SK-MEL-5 (cell line): ENCODE measurements at regions not wholly inside any gene's neighbourhood (a gene's known extent, or its start where the extent isn't known, plus 50 kb on each side); places are given as distances from the start of the nearest gene placed in this dataset.

Experiments used
- DNase-seq: peaks from one replicate; pipeline ENCODE4 v3.0.0-alpha.2; 2016; ENCODE audit warnings: low read depth, low spot score
- in situ Hi-C: cut with HindIII; loops from 2 replicates; pipeline ENCODE4 v1.10.0; 2016; ENCODE audit warnings: low sequenced_read_pairs, high pct_unique_total_duplicates, low pct_unique_long_range_greater_than_20kb

DNA sequence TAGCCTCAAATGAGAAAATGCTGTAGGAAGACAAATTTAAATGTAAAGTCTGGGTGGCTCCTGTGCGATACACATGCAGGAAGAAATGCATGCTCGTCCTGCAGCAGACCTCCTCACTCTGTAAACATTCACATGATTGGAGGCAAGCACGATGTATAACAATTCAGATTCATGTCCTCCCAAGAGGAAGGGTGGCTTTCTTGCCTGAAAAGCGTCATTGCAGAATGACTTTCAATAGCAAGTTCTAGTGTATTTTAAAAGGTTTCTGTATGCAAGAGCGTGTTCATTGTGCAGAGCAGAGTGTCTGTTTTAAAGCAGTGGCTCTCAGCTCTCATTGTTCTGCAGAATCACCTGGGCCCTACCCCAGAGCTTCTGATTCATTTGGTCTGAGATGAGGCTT lies 170.3 kb upstream of the CELF2 start:
- in situ Hi-C loops = no loop called here
- DNase-seq = no peak

DNA sequence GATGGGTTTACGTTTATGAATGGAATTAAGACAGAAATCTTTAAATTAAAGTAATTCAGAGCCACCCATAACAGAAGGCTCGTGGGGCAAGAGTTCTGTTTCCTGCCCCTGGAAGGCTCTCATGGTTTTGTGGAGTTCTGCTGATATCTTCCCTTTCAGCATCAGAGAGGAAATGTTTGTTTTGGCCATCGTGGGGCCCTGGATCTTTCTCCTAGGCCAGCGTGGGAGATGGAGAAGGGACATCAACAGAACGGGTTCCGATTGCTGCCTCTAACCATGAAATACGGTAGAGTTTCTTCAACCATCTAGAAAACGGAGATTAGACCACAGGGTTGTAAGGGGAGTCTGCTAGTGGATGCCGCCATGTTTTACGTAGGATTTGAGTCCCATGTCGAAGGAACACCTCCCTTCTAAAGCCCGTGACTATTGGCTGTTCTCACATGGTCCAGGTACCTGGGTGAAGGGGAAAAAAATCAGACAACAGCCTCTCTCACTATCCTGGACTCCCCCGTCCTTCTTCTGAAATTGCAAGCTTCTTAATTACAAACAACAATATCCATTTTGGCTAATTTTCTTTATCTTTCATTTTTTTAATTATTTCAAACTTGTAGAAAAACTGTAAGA lies 169.1 kb upstream of the CELF2 start:
- no peak for DNase-seq
- in situ Hi-C loops = no loop called here

DNA sequence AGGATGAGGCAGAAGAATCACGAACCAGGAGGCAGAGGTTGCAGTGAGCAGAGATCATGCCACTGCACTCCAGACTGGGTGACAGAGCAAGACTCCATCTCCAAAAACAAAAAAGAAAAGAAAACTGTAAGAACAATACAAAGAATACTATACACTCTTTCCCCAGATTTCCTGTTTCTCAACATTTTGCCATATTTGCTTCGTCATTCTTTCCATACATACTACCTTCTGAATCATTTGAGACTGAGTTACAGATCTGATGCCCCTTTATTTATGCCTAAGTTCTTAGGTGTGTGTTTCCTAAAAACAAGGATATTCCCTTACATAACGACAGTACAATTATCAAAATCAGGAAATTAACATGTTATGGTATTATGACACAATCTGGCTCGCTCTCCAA lies 168.4 kb upstream of the CELF2 start:
- DNase-seq = no peak
- in situ Hi-C loops = no loop called here

DNA sequence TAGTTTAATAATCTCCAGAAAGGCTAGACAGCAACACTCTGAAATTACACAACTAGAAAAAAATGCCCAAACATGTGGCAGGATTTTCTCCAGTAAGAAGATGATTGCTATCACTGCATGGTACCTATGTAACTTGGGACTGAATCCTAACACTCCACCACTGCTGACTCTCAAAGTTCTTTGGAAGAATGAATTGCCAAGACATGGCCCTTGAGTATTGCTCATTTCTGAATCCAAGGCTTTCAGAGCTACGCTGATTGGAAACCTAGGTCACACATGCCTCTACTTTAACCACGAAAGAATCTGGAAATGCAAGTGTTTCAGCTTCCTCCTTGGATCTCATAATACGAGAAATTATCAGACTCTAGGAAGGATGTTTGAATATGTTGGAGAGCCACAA lies 167.5 kb upstream of the CELF2 start:
- in situ Hi-C loops = no loop called here
- no peak for DNase-seq

DNA sequence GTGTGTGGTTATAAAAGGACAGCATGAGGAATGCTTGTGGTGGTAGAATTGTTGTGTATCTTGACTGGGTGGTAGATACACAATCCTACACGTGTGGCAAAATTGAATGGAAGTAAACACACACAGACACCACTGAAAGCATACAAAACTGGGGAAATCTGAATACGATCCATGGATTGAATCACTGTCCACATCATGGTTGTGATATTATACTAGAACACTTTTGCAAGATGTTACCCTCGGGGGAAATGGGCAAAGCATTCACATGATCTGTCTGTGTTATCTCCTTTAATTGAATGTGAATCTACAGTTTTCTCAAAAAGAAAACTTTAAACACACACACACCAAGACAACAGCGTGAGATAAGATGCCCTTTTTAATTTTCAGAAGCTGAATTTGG lies 165.2 kb upstream of the CELF2 start:
- in situ Hi-C loops = no loop called here
- no peak for DNase-seq

DNA sequence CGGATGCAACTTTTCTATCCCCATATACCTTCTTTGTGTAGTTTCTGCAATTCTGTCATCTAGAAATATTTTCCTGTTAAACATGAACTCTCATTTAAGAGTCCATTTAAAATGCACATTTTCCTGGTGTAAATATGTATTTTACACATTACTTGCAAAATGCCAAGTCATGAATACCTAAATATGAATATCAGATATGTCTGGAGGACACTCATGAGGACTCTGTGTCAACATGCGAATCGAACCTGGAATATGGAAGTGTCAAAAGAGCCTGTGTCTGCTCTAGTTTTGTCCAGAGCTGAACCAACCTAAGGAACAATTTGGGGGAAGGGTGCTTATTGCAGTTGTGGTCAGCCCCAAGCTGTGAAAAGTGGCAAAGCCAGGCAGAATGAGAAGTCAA lies 163.7 kb upstream of the CELF2 start:
- in situ Hi-C loops = no loop called here
- DNase-seq = no peak

DNA sequence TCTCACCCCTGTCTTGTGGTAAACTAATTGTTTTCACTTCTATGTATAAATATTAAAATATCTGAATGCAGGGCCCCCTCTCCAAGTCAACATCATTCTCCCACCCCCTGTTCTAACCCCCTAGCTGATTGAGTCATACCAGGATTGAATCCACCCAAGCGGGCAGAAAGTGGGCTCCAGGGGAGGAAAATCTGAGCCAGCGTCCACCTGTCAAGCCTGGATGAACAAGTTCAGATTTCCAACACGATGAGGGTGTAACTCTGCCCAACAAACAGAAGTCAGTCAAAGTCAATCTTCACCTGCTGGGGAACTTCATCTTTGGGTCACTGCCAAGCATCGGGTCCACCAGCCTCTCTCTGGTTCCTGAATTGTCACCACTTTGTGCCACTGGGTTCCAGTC lies 162.9 kb upstream of the CELF2 start:
- in situ Hi-C loops = no loop called here

DNA sequence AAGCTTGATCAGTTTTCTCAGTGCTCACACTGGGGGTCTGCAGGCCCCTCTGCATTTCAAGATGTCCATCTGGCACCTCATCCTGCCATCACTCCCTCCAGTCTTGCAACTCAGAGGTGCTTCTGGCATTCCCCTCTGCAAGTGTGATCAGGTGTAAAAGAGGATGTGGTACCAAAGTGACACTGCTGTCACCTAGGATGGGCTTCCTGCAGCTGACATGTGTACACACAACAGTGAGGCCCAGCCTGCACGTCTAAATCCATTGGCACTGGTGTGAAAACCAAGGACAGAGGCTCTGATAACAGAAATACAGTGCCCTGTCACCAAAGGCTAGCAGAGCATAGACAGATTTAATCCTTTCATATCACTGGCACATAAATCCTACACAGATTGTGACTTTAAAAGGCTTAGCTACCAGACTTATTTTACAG lies 162.5 kb upstream of the CELF2 start:
- DNase-seq = no peak
- in situ Hi-C loops = no loop called here

More for the DNA sequence above, 162.9 kb upstream of the CELF2 start:
- DNase-seq = no peak

DNA sequence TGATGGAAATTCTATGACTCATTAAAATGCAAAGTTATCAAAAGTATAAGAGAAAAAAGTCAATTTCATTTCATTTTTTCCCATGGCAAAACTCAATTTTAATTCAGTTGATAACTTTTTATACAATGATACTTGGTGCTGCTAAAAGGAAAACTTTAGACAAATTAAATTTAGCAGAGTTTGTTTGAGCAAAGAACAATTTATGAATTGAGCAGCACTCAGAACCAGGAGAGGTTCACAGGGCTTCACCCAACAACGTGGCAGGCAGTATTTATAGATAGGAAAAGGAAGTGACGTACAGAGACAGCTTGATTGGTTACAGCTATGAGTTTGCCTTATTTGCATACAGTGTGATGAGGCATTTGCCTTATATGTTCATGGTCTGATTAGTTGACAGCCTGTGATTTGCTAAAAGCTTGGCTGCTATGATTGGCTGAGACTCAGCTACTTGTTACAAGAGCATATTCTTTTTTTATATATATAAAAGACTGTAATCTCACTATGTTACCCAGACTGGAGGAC lies 157.2 kb upstream of the CELF2 start:
- in situ Hi-C loops = no loop called here
- DNase-seq = no peak

DNA sequence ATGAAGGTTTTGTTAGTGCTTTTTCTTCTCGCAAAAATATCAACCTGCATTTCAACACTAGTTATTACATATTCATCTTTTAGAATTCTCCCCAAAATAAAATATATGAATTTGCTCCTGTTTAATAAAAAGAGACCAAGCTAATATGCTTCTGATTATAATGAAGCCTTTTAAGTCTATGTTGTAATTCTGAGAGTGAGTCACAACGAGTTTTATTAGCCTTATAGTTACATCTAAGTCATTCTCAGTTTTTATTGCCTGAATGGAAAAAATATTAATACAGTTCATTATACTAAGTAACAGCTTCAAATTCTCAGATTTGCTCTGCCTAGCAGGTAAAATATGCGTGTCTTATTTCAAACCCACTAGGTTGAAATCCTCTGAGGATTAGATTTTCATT lies 152.4 kb upstream of the CELF2 start:
- DNase-seq = no peak
- in situ Hi-C loops = no loop called here

DNA sequence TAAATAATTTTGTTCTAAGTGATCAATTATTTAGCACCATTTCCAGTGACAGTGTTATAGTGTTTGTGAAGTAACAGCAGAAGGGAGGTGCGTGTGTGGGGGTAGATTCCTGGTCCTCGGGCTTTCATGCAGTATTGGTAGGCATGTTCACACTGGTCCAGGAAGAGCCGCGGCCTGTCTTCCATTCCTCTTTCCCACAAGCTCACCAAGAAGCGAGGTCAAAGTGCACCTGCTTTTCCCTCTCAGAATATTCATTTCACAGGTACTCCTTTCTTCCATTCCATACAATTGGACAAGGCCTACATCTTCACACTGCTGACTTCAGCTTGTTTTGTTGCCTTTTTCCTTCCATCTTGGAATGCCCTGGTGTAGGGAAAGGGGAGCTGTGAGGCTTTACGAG lies 151.8 kb upstream of the CELF2 start:
- DNase-seq = no peak
- in situ Hi-C loops = no loop called here

DNA sequence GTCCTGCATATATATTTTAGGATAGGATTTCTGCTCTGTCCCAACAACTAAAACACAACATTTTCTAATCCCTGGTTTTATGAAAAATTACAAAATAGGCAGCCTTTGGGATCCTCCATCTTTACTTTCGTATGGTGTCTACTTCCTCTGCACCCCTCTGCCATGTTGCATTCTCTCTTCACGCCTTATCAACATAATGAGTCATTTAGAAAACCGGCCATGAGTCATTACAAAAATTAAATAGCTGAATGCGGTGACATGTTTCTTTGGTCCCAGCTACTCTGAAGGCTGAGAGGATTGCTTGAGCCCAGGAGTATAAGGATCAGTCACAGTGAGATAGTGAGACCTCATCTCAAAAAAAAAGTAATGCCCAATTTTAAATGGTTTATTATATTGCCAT lies 148.1 kb upstream of the CELF2 start:
- DNase-seq = no peak
- in situ Hi-C loops = no loop called here

DNA sequence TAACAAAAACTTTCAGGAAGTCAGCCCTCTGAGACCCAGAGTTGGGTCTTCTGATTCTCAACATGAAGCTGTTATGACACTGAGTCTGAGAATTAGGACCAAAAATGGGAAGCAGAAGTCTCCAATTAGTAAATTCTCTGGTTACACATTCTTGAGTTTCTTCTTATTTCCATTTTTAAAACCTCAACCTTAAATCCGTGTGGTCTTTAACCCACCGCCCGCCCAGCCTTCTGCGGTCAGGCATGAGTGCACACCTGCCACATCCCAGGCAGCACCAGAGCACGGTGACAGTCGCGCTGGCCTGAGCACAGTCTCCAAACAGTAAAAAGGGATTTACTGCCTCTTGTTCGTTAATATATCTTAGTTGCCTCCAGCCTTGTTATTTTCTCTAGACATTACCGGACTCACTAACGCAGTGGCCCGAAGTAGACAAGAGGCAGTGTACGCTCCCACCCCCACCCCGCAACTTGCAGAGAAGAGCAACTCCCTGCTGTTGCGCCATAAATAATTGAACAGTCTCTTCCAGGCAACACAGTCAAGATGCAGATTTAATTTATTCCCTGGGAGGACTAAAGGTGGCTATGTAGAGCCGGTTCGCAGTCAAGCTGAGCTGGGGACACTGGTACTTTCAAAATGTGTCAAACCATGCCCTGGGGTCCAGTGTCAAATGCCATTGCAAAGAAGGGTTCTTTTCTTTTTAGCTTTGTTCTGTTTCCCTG lies 147.0 kb upstream of the CELF2 start:
- DNase-seq = no peak
- in situ Hi-C loops = no loop called here

DNA sequence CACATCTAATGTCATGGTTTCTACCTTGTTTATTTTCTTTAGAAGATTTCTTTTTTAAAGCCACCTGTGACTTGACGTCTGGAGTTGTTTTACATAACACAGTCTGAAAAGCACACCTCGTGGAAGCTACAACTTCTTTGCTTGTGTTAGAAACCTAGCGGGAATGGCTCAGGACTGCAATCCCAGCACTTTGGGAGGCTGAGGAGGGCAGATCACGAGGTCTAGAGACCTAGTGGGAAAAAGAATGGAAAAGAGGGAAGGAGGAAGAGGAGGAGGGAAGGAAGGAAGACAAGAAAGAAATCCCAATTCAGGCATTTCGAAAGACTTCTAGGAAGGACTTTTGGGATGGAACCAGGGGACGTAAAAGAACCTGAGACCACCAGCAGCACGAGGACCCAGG lies 146.3 kb upstream of the CELF2 start:
- in situ Hi-C loops = no loop called here
- no peak for DNase-seq

DNA sequence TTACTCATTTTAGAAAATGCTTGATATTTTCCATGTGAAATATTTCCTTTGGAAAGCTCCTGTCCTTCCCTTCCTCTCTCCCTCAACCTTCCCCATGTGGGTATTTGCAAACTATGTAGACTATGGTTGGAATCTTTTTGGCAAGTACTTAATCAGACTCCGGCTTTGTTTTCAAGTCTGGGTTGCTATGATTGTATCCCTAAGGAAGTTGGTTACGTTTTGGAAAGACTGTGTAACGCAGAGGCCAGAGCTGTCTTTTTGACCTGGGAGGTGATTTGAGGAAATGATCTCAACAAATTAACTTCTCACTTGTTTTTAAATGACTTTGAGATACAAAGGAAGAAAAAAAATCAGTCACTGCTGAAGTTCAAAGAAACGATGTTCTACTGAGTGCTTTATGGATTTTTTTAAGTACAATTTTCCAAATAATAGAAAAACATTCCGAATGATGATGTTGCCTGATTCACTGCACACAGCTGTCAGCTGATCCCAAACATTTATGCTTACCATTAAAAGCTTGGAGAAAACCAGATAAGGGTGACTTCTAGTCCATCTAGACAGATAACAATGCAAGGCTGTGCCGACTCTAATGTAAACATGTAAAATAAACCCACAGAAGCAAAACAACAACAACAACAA lies 145.5 kb upstream of the CELF2 start:
- in situ Hi-C loops = no loop called here
- no peak for DNase-seq

DNA sequence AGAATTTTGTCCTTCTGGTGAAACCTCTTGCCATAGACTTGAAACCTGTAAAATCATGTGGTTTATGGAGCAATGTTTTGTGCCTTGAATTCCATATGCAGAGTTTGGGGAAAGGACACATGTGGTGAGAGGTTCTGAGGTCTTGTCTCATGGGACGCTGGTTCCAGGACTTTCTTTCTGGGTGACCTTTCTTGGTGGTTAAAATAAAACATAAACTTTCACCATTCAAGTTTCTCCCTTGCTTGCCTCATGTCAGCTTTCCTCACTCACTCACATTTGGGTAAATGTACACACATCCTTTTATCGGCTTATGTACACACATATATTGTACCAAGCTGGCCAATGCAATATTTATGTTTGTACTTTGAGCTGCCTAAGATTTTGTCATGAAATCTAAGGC lies 144.9 kb upstream of the CELF2 start:
- no peak for DNase-seq
- in situ Hi-C loops = no loop called here

DNA sequence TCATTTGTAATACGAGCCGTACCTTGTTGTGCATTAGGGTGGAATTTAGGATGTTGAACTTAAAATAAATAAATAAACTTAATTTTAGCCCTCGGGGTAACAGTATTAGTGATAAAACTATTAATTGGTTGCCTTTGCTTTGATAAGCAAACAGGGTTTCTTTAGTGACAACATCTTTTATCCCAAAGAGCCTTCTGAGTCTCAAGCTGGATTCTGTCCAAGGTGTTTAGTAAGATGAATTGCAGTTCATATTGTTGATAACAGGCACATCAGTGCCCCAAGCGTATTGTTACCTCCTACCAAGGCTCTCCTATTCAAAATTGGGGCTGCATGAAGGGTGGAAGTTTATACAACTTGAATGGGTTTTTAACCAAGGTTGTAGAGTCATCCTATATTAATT lies 144.4 kb upstream of the CELF2 start:
- in situ Hi-C loops = no loop called here
- DNase-seq = no peak

DNA sequence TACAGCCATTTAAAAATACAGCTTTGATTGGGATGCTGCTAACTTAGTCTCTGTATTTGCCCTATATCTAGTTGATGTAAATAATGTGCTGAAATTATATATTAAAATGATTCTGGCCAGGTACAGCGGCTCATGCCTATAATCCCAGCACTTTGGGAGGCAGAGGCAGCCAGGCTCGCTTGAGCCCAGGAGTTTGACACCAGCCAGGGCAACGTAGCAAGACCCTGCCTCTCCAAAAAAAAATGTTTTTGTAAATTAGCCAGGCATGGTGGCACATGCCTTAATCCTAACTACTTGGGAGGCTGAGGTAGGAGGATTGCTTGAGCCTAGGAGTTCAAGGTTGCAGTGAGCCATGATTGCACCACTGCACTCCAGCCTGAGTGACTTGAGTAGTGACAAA lies 143.8 kb upstream of the CELF2 start:
- in situ Hi-C loops = no loop called here
- DNase-seq = no peak

DNA sequence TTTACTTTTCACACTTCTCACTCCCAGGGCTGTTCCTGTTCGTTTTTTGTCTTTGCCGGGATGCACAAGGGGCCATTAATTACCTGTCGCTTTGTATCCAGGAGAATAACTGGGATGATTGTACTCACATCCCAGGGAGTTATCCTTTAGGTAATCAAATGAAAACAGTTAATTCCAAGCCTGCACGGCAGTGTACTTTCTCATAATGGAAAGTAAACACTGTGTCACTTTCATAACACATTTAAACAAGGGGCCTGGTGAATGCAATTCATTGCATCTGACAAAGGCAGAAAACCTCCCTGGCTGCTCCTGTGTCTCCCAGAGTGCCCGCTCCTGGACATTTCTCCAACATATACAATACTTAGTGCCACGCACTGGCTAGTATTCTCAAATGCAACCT lies 138.7 kb upstream of the CELF2 start:
- in situ Hi-C loops = no loop called here
- no peak for DNase-seq
